Panc1 (cell line): ENCODE measurements at regions not wholly inside any gene's neighbourhood (a gene's known extent, or its start where the extent isn't known, plus 50 kb on each side); places are given as distances from the start of the nearest gene placed in this dataset.

Experiments used
- ATAC-seq: fragments of 200-7000 bp; cut with Tn5 transposase; 2 replicates; pipeline ENCODE4 v1.9.1; 2020; ENCODE audit warnings: mild to moderate bottlenecking, moderate library complexity
- BruUV-seq: library from RNA; stranded (reverse); fragments of 400-500 nt; replicated peaks from 2 replicates; lab custom pipeline; 2021; lab: Mats Ljungman, UMichigan
- CTCF ChIA-PET: fragments of 300-600 bp; sonication (Branson Sonifier 250); formaldehyde crosslinking; loops from one replicate; lab custom pipeline; 2022; ENCODE audit warnings: antibody characterized with exemption; lab: Charles Lee
- POLR2A ChIA-PET: fragments of 300-600 bp; sonication (Branson Sonifier 250); formaldehyde crosslinking; loops from one replicate; lab custom pipeline; 2022; ENCODE audit warnings: antibody characterized with exemption; lab: Charles Lee
- DNase-seq: peaks from one replicate; pipeline ENCODE4 v3.0.0-alpha.2; 2010; ENCODE audit warnings: low read depth, low spot score
- H3K27ac ChIP-seq: 2 replicates; pipeline ENCODE4 v1.5.1; 2011; ENCODE audit warnings: mild to moderate bottlenecking, low read length, inconsistent platforms
- H3K27me3 ChIP-seq: fragments of 200-500 bp; sonication (Bioruptor generic); 2 replicates; pipeline ENCODE4 v1.6.0; 2014; ENCODE audit warnings: low read length, inconsistent platforms; ENCODE audit not compliant: control insufficient read depth, insufficient read depth
- H3K36me3 ChIP-seq: fragments of 200-500 bp; sonication (Bioruptor generic); 2 replicates; pipeline ENCODE4 v1.5.1; 2014; ENCODE audit warnings: inconsistent platforms, mild to moderate bottlenecking, low read length, moderate library complexity; ENCODE audit not compliant: control insufficient read depth, insufficient read depth
- H3K4me1 ChIP-seq: 2 replicates; pipeline ENCODE4 v1.5.1; 2011; ENCODE audit warnings: inconsistent platforms, mild to moderate bottlenecking, low read length, moderate library complexity; ENCODE audit not compliant: control insufficient read depth, insufficient read depth
- H3K4me3 ChIP-seq, 2 experiments: 2 replicates each; pipeline ENCODE4 v1.5.1; 2011 to 2012; ENCODE audit warnings: low read depth in 2 of 2, low read length in 2 of 2, mild to moderate bottlenecking in 2 of 2, inconsistent platforms in 1 of 2, moderate library complexity in 1 of 2
- H3K9me3 ChIP-seq: fragments of 200-500 bp; sonication (Bioruptor generic); 2 replicates; pipeline ENCODE4 v1.5.1; 2014; ENCODE audit warnings: low read depth, mild to moderate bottlenecking, inconsistent platforms, low read length, moderate library complexity; ENCODE audit not compliant: control insufficient read depth, insufficient read depth
- CTCF ChIP-seq: fragments of 450-650 bp; IDR thresholded peaks from 2 replicates; pipeline ENCODE4 v1.5.1; 2017; ENCODE audit warnings: mild to moderate bottlenecking
- POLR2AphosphoS5 ChIP-seq: IDR thresholded peaks from 2 replicates; pipeline ENCODE4 v1.6.1; 2012; ENCODE audit warnings: mild to moderate bottlenecking, low read depth, low read length, moderate library complexity
- SIN3A ChIP-seq: IDR thresholded peaks from 2 replicates; pipeline ENCODE4 v1.6.1; 2012; ENCODE audit warnings: low read depth, mild to moderate bottlenecking, low read length, moderate library complexity, borderline replicate concordance; ENCODE audit not compliant: insufficient read depth
- TCF7L2 ChIP-seq: IDR thresholded peaks from 2 replicates; pipeline ENCODE4 v1.6.1; 2011; ENCODE audit warnings: mild to moderate bottlenecking, low read depth, low read length, inconsistent platforms
- in situ Hi-C: cut with HindIII; loops from 2 replicates; pipeline ENCODE4 v1.10.0; 2016; ENCODE audit warnings: low sequenced_read_pairs, low pct_unique_long_range_greater_than_20kb
- intact Hi-C: fragments of 100-400 bp; cut with micrococcal nuclease; formaldehyde crosslinking; loops from one replicate; pipeline ENCODE4 v1.10.0; 2022; ENCODE audit not compliant: unreplicated experiment
- TF ChIP-seq, protein P1 (sequence below), 2 experiments: IDR thresholded peaks; 2 replicates each; pipeline ENCODE4 v1.6.1; 2011 to 2012; ENCODE audit warnings: low read depth in 2 of 2, control low read depth in 1 of 2, low read length in 1 of 2, mild to moderate bottlenecking in 1 of 2, moderate library complexity in 1 of 2; ENCODE audit not compliant: insufficient read depth in 1 of 2

DNA sequence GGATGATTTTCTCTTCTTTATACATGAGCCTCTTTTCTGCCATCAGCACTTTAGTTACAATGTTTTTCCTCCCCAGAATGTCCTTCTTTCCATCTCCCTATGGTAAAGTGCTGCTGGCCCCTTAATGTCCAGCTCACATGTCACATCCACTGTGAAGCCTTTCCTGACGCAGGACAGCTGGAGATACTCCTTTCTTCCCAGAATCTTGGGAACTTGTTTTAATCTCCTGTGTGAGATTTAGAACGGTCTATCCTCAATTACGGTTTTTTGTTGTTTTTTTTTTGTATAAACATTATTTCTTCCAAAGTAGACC is 147.7 kb upstream of the TSC22D2 start:
- intact Hi-C loops (no loop called here), in situ Hi-C loops (no loop called here)
- H3K27me3 ChIP-seq = no peaks in the 10 kb centered on the region
- H3K9me3 ChIP-seq = no peaks in the 10 kb centered on the region
- TF ChIP-seq SIN3A = no peak
- CTCF ChIA-PET = no interaction called here
- POLR2A ChIA-PET = interaction anchor here (0.5 kb wide), 1 partner anchor 22 kb away, joined by 3 read pairs; no protein-coding TSS in a partner anchor
- DNase-seq (no peak), ATAC-seq (no peak)
- H3K4me3 ChIP-seq = no peak overlapping the region
- 0 out of 2 replicates have a peak, but pooled peaks cover 5% of the 10 kb centered on the region for H3K4me1 ChIP-seq
- no peaks in the 10 kb centered on the region for H3K36me3 ChIP-seq
- no TSS peak for BruUV-seq
- no peak overlapping the region for H3K27ac ChIP-seq

GRCh38 chr3:150259526-150260397 is 148.3 kb upstream of the TSC22D2 start:
- POLR2A ChIA-PET = interaction anchor here (0.6 to 0.7 kb wide), 2 partner anchors 124 to 343 kb away, joined by 3 to 7 read pairs; partner anchors contain the start of gene SELENOT
- no peak overlapping the region for H3K27ac ChIP-seq
- intact Hi-C loops = no loop called here
- no peak for TF ChIP-seq TCF7L2
- CTCF ChIA-PET = no interaction called here
- H3K4me1 ChIP-seq = 0 out of 2 replicates have a peak, but pooled peaks cover 8% of the 10 kb centered on the region
- in situ Hi-C loops = no loop called here
- H3K36me3 ChIP-seq = no peaks in the 10 kb centered on the region
- no peaks in the 10 kb centered on the region for H3K9me3 ChIP-seq
- ATAC-seq (no peak), DNase-seq (no peak)
- BruUV-seq = no TSS peak
- H3K4me3 ChIP-seq = no peak overlapping the region
- no peaks in the 10 kb centered on the region for H3K27me3 ChIP-seq

DNA sequence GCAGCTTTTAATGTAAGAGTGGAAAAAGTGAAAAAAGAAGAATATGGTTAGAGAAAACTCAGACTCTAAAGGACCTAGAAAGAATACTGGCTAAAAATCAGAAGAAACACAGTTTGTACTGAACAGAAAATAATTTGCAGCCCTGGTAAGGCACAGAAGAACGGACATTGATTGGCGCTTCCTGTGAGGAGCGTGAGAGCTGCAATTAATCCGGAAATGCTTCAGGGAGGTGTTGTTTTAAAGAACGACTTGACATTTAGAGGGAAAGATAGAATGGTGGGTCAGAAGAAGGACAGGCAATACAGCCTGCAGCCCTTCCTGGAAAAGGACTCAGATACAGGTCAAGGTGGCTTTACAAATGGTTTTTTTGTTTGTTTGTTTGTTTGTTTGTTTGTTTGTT is 151.3 kb upstream of the TSC22D2 start:
- intact Hi-C loops = no loop called here
- CTCF ChIA-PET = no interaction called here
- no peak overlapping the region for H3K27ac ChIP-seq
- no TSS peak for BruUV-seq
- H3K27me3 ChIP-seq = no peaks in the 10 kb centered on the region
- POLR2A ChIA-PET = no interaction called here
- in situ Hi-C loops = no loop called here
- TF ChIP-seq TCF7L2 (no peak), CTCF (no peak), POLR2AphosphoS5 (no peak), SIN3A (no peak)
- TF ChIP-seq, protein P1, sequence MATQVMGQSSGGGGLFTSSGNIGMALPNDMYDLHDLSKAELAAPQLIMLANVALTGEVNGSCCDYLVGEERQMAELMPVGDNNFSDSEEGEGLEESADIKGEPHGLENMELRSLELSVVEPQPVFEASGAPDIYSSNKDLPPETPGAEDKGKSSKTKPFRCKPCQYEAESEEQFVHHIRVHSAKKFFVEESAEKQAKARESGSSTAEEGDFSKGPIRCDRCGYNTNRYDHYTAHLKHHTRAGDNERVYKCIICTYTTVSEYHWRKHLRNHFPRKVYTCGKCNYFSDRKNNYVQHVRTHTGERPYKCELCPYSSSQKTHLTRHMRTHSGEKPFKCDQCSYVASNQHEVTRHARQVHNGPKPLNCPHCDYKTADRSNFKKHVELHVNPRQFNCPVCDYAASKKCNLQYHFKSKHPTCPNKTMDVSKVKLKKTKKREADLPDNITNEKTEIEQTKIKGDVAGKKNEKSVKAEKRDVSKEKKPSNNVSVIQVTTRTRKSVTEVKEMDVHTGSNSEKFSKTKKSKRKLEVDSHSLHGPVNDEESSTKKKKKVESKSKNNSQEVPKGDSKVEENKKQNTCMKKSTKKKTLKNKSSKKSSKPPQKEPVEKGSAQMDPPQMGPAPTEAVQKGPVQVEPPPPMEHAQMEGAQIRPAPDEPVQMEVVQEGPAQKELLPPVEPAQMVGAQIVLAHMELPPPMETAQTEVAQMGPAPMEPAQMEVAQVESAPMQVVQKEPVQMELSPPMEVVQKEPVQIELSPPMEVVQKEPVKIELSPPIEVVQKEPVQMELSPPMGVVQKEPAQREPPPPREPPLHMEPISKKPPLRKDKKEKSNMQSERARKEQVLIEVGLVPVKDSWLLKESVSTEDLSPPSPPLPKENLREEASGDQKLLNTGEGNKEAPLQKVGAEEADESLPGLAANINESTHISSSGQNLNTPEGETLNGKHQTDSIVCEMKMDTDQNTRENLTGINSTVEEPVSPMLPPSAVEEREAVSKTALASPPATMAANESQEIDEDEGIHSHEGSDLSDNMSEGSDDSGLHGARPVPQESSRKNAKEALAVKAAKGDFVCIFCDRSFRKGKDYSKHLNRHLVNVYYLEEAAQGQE (IDR thresholded peaks at IDR 0.05; ENCODE audit: insufficient read depth in 1 of 2, low read depth in 2 of 2, low read length in 1 of 2) = no peak
- no peaks in the 10 kb centered on the region for H3K36me3 ChIP-seq
- no peak overlapping the region for H3K4me3 ChIP-seq
- peaks cover 12% of the 10 kb centered on the region; the same call in 1 of the 2 replicates for H3K4me1 ChIP-seq
- no peaks in the 10 kb centered on the region for H3K9me3 ChIP-seq
- ATAC-seq (no peak), DNase-seq (no peak)
